ENCODE measurements at regions not wholly inside any gene's neighbourhood (a gene's known extent, or its start where the extent isn't known, plus 50 kb on each side); places are given as distances from the start of the nearest gene placed in this dataset.

DNA sequence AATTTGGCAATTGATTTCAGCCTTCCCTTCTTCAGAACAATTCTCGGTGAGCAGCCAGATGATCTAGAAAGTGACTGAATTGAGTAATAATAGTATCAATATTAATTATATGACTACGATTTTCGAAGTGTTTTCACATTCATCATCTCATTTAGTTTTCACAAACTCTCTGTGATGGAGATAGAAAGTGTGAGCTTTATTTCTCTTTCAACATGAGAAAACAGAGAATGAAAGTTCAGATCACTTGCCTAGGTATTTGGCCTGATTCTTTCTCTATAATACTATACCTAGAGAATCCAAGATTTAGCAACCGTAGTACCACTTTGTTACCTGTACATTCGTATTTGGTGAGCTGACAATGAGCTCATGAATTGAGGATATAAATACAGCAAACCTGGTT lies 739.2 kb upstream of the NR2F2 start:
- no peak for TF ChIP-seq POLR2A (IDR thresholded peaks at IDR 0.05)
- TF ChIP-seq, protein P1, sequence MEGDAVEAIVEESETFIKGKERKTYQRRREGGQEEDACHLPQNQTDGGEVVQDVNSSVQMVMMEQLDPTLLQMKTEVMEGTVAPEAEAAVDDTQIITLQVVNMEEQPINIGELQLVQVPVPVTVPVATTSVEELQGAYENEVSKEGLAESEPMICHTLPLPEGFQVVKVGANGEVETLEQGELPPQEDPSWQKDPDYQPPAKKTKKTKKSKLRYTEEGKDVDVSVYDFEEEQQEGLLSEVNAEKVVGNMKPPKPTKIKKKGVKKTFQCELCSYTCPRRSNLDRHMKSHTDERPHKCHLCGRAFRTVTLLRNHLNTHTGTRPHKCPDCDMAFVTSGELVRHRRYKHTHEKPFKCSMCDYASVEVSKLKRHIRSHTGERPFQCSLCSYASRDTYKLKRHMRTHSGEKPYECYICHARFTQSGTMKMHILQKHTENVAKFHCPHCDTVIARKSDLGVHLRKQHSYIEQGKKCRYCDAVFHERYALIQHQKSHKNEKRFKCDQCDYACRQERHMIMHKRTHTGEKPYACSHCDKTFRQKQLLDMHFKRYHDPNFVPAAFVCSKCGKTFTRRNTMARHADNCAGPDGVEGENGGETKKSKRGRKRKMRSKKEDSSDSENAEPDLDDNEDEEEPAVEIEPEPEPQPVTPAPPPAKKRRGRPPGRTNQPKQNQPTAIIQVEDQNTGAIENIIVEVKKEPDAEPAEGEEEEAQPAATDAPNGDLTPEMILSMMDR (IDR thresholded peaks at IDR 0.05), result no peak

Data from uterus (tissue), 2 donors.